ENCODE measurements at regions not wholly inside any gene's neighbourhood (a gene's known extent, or its start where the extent isn't known, plus 50 kb on each side); places are given as distances from the start of the nearest gene placed in this dataset.

DNA sequence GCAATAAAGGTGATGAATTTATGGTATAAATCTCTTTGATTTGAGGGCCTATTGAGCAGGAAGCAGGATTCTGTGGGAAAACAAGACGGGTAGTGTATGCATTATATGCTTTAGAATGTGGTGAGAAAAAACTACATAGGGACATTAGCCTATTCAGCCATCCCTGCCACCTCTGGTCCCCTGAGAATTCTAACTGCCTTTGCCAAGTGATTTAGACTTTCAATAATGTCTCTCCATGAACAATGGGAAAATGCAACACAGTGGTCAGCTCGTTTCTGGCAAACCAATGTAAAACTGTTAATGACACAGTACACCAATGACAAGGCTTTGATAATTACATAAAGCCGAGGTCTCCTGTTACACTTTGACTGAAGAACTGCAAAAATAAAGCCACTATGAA lies 314.7 kb upstream of the CNTN4 start:
- TF ChIP-seq CTCF (IDR thresholded peaks at IDR 0.05; ENCODE audit: low read depth, low read length), result no peak
- no peak for TF ChIP-seq POLR2A (IDR thresholded peaks at IDR 0.05; ENCODE audit: extremely low read depth, insufficient read length)
- no peak for TF ChIP-seq MYC (IDR thresholded peaks at IDR 0.05; ENCODE audit: low read depth, low read length)
- TF ChIP-seq MAX (IDR thresholded peaks at IDR 0.05; ENCODE audit: low read depth, low read length), result no peak
